AG09309 (cell line): ENCODE measurements at regions not wholly inside any gene's neighbourhood (a gene's known extent, or its start where the extent isn't known, plus 50 kb on each side); places are given as distances from the start of the nearest gene placed in this dataset.

ENCODE experiments used
- DNase-seq: peaks from one replicate; pipeline ENCODE4 v3.0.0-alpha.2; 2010; ENCODE audit warnings: low read depth
- H3K4me3 ChIP-seq: 2 replicates; pipeline ENCODE4 v1.5.1; 2011; ENCODE audit warnings: mild to moderate bottlenecking, low read depth, low read length, moderate library complexity; ENCODE audit not compliant: control insufficient read depth
- TF ChIP-seq, protein P1 (sequence below): IDR thresholded peaks from 2 replicates; pipeline ENCODE4 v1.5.1; 2011; ENCODE audit warnings: mild to moderate bottlenecking, low read depth, low read length, inconsistent platforms; ENCODE audit not compliant: insufficient read depth, control insufficient read depth; ENCODE audit errors: missing control alignments

DNA sequence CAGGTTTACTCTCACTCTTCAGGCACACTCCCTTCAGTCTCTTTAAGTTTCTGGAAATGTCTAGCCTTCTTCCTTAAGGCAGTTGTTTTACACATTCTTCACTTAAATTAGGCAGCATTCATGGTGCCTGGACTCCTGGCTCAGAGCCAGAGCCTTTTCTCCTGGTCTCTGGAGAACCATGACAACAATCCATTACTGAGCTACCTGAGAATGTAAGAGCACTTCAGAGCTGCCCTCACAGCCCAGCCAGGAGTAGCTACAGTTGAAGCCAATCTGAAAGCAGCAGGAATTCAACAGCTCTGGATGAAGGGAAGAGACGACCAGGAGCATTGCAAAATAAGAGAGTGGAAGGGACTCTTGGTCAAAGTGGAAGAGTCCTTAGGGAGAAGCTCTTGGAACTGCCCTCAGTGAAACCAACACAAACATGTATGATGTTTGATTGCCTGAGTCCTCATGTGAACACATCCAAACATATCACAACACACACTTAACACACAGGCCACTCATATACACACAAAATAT is 416.8 kb upstream of the SPTLC3 start:
- TF ChIP-seq, protein P1, sequence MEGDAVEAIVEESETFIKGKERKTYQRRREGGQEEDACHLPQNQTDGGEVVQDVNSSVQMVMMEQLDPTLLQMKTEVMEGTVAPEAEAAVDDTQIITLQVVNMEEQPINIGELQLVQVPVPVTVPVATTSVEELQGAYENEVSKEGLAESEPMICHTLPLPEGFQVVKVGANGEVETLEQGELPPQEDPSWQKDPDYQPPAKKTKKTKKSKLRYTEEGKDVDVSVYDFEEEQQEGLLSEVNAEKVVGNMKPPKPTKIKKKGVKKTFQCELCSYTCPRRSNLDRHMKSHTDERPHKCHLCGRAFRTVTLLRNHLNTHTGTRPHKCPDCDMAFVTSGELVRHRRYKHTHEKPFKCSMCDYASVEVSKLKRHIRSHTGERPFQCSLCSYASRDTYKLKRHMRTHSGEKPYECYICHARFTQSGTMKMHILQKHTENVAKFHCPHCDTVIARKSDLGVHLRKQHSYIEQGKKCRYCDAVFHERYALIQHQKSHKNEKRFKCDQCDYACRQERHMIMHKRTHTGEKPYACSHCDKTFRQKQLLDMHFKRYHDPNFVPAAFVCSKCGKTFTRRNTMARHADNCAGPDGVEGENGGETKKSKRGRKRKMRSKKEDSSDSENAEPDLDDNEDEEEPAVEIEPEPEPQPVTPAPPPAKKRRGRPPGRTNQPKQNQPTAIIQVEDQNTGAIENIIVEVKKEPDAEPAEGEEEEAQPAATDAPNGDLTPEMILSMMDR: no peak
- H3K4me3 ChIP-seq: no peak overlapping the region
- no peak for DNase-seq

DNA sequence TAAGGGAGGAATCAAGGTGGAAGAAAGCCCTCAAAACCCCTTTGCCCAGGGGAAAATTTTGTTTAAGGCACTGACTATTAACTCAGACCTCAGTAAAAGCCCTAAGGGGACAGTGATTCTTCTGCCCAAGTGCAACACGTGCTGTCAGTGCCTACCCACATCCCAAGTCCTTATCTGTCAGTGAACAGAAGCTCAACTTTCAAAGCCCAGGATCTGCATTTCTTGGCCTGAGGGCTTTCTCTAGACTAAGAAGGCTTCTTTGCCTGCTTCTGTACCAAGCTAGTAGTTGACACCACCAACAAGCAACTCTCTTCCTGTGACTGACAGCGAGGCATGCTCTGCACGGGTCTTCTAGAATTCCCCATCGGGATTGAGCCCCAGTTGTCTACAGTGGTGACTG is 416.0 kb upstream of the SPTLC3 start:
- no peak overlapping the region for H3K4me3 ChIP-seq
- no peak for DNase-seq

DNA sequence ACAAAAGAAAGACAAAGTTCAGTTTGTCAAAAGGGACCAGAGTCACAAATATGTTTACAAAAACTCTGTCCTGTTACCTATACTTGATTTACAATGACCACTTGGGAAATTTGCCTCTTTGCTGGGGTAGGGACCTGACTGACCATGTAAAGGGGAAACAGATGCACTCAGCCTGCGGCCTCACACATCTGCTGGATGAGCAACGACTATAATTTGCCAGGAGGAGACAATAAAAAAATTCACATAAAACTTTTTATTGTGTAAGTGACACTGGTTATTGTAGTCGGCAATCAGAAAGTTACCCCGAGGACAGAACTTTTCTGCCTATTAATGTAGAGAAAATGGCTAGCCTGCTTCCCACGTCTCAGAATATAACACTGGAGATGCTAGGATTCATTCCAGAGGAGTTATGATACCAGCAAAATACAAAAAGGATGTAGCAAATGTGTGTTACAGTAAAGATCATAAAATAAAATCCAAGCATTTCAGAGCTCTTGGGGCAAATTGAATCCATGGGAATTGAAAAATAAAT is 415.4 kb upstream of the SPTLC3 start:
- TF ChIP-seq, protein P1: no peak
- no peak overlapping the region for H3K4me3 ChIP-seq
- no peak for DNase-seq

More for the DNA sequence above, 416.0 kb upstream of the SPTLC3 start:
- TF ChIP-seq, protein P1: no peak

DNA sequence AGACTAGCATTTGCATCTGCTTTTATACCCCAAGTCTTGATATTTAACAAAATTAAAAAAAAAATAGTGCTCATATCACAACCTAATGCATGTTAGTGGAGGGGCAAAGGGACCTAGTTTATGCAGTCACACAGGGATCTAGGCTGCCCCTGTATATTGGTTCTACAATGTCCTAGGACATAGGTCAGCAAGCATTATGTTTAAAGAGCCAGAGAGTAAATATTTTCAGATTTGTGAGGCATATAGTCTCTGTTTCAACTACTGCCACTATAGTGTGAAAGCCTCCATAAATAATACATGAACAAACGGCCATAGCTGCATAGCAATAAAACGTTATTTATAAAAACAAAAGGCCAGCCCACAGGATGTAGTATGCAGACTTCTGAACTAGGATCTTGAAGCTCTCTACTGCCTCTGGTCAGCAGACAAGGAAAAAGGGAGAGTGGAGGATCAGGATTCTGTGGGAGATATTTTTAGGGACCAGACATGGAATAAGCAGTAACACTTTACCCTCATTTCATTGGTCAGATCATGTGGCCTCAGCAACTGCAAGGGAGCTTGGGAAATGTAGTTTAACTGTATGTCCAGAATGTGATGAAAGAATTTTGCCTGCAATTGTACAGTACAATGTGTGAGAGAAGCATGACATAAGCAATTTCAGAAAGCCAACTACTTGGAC is 414.2 kb upstream of the SPTLC3 start:
- DNase-seq: no peak
- no peak overlapping the region for H3K4me3 ChIP-seq
- TF ChIP-seq, protein P1: no peak

DNA sequence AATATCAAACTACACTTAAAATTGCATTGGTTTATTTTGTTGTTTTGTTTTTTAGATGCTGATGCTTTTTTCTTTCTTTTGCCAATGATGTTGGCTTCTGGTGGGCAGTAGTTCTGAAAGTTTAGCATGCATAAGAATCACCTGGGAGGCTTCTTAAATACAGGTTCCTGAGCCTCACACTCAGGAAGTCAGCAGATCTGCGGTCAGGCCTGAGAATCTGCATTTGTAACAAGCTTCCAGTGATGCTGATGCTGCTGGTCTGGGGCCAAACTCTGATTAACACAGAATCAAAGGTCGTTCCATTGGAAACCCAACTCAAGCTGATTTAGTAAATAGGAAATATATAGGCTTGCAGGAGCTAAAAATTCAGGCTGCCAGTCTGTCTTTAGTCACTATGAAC is 412.9 kb upstream of the SPTLC3 start:
- TF ChIP-seq, protein P1: no peak
- DNase-seq: no peak
- no peak overlapping the region for H3K4me3 ChIP-seq

DNA sequence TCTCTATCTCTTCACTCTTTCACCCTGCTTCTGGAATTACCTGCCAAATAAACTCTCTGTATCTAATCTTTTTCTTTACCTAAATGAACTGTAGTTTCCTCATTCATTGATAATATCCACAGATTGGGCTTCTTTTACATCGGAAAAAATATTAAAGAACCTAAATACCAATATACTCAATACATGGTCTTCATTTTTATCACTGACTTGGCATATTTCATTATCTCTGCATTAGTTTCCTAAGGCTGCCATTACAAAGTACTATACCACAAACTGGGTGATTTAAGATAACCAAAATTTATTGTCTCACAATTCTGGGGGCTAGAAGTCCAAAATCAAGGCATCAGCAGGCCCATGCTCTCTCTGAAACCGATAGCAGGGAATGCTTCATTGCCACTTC is 411.9 kb upstream of the SPTLC3 start:
- TF ChIP-seq, protein P1: no peak

DNA sequence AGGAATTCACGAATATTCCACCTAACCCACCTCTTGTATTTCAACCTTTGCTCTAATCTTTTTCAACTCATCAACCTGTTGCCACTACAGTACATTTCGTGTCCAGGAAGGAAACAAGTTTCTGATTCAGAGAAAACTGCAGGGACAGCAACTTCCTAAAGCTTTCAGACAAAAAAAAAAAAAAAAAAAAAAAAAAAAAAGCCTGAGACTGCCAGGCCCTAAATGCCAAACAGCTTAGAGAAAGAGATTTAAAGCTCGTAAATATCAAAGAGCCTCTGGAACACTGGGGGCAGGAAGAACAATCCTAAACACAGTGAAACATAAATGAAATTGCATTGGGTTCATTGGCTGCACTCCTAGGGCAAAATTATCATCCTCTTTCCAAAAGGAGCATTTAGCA is 411.2 kb upstream of the SPTLC3 start:
- H3K4me3 ChIP-seq: no peak overlapping the region
- no peak for DNase-seq
- TF ChIP-seq, protein P1: no peak

More for the DNA sequence above, 411.9 kb upstream of the SPTLC3 start:
- H3K4me3 ChIP-seq: no peak overlapping the region
- DNase-seq: no peak
